HEK293 (cell line): ENCODE measurements at regions not wholly inside any gene's neighbourhood (a gene's known extent, or its start where the extent isn't known, plus 50 kb on each side); places are given as distances from the start of the nearest gene placed in this dataset.

Experiments
- CTCF ChIP-seq: fragments of 450-650 bp; formaldehyde crosslinking; IDR thresholded peaks from 2 replicates; pipeline ENCODE4 v1.5.1; 2016; ENCODE audit warnings: missing biosample characterization, missing genetic modification characterization
- MYNN ChIP-seq: fragments of 450-650 bp; formaldehyde crosslinking; IDR thresholded peaks from 2 replicates; pipeline ENCODE4 v1.5.1; 2016; ENCODE audit warnings: missing biosample characterization, missing genetic modification characterization, borderline replicate concordance

- TF ChIP-seq MYNN (tag by site-specific recombination) (no peak), CTCF (tag by site-specific recombination) (no peak)
Measured at GRCh38 chr4:64520421-64520820, 111.2 kb upstream of the TECRL start.
